OCI-LY7 (cell line): ENCODE measurements at regions not wholly inside any gene's neighbourhood (a gene's known extent, or its start where the extent isn't known, plus 50 kb on each side); places are given as distances from the start of the nearest gene placed in this dataset.

Source experiments
- BruUV-seq: library from RNA; stranded (reverse); fragments of 400-500 nt; replicated peaks from 2 replicates; lab custom pipeline; 2021; lab: Mats Ljungman, UMichigan
- CTCF ChIA-PET: fragments of 300-600 bp; sonication (Branson Sonifier 250); formaldehyde crosslinking; loops from one replicate; lab custom pipeline; 2022; ENCODE audit warnings: antibody characterized with exemption; ENCODE audit not compliant: unreplicated experiment; lab: Charles Lee
- POLR2A ChIA-PET: fragments of 300-600 bp; sonication (Branson Sonifier 250); formaldehyde crosslinking; loops from one replicate; lab custom pipeline; 2022; ENCODE audit warnings: antibody characterized with exemption; lab: Charles Lee
- DNase-seq: peaks from one replicate; pipeline ENCODE4 v3.0.0-alpha.2; 2015; ENCODE audit warnings: low spot score
- H2AFZ ChIP-seq: fragments of 200-600 bp; sonication (generic), shearing (Covaris generic); 2 replicates; pipeline ENCODE4 v1.6.1; 2014; ENCODE audit warnings: mild to moderate bottlenecking, antibody characterized with exemption, low read length, moderate library complexity
- H3K27ac ChIP-seq: fragments of 200-600 bp; sonication (generic); 2 replicates; pipeline ENCODE4 v1.5.1; 2014; ENCODE audit warnings: mixed run types, low read depth, mild to moderate bottlenecking, moderate library complexity, low read length, inconsistent platforms; ENCODE audit not compliant: poor library complexity, severe bottlenecking
- H3K36me3 ChIP-seq: fragments of 200-600 bp; sonication (generic); 2 replicates; pipeline ENCODE4 v1.6.1; 2014; ENCODE audit warnings: mild to moderate bottlenecking, antibody characterized with exemption, low read length, moderate library complexity, mixed read lengths; ENCODE audit not compliant: insufficient read depth
- H3K4me1 ChIP-seq: fragments of 200-600 bp; sonication (generic); 2 replicates; pipeline ENCODE4 v1.5.1; 2014; ENCODE audit warnings: mild to moderate bottlenecking, low read length; ENCODE audit not compliant: insufficient read depth, poor library complexity, severe bottlenecking
- H3K4me2 ChIP-seq: fragments of 200-600 bp; sonication (generic); 2 replicates; pipeline ENCODE4 v1.6.1; 2014; ENCODE audit warnings: mild to moderate bottlenecking, low read length
- H3K4me3 ChIP-seq: fragments of 200-600 bp; sonication (generic); 2 replicates; pipeline ENCODE4 v1.5.1; 2014; ENCODE audit warnings: mild to moderate bottlenecking, low read depth, low read length; ENCODE audit not compliant: poor library complexity, severe bottlenecking
- H3K79me2 ChIP-seq: fragments of 200-600 bp; sonication (generic); 2 replicates; pipeline ENCODE4 v1.6.1; 2016; ENCODE audit warnings: low read depth, mild to moderate bottlenecking, low read length, moderate library complexity, mixed read lengths; ENCODE audit not compliant: insufficient read depth
- H3K9me2 ChIP-seq: fragments of 200-600 bp; sonication (generic); 2 replicates; pipeline ENCODE4 v1.6.1; 2016; ENCODE audit warnings: mild to moderate bottlenecking, low read length, mixed read lengths; ENCODE audit not compliant: insufficient read depth
- H3K9me3 ChIP-seq: fragments of 200-600 bp; sonication (generic); 2 replicates; pipeline ENCODE4 v1.6.1; 2014; ENCODE audit warnings: mild to moderate bottlenecking, mixed run types, low read length, mixed read lengths
- H4K20me1 ChIP-seq: fragments of 200-600 bp; sonication (generic); 2 replicates; pipeline ENCODE4 v1.6.1; 2014; ENCODE audit warnings: mild to moderate bottlenecking, antibody characterized with exemption, low read length, moderate library complexity, mixed read lengths; ENCODE audit not compliant: insufficient read depth
- EZH2phosphoT487 ChIP-seq: fragments of 200-600 bp; sonication (generic); IDR thresholded peaks from 2 replicates; pipeline ENCODE4 v1.6.1; 2018; ENCODE audit warnings: low read depth, borderline replicate concordance, mild to moderate bottlenecking, mixed run types, antibody characterized with exemption, low read length, moderate library complexity, mixed read lengths
- intact Hi-C: fragments of 100-400 bp; cut with micrococcal nuclease; formaldehyde crosslinking; loops from one replicate; pipeline ENCODE4 v1.10.0; 2022; ENCODE audit not compliant: unreplicated experiment
- TF ChIP-seq, protein P1 (sequence below): fragments of 200-600 bp; sonication (generic); conservative IDR thresholded peaks from 2 replicates; pipeline ENCODE4 v1.5.1; 2014; ENCODE audit warnings: mild to moderate bottlenecking, antibody characterized with exemption, low read length, moderate library complexity, mixed read lengths

DNA sequence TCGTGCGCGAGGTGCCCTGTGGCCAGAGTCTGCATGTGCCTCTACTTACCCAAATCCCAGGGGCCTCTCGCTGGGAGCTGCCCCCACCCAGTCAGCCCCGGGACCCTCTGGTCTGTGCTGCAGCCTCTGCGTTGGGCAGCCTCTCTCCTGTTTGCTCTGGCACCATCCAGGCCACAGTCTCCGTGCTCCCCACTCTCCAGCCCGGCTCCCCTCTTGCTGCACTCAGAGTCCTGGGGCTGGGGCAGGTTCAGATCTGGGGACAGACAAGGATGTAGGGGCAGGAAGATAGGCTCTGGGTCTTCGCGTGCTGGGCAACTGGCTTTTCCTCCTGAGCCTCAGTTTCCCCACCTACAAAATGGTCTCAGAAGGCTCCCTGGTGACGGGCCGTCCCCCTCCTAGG, 70.8 kb upstream of the GATA5 start:
- POLR2A ChIA-PET, result no interaction called here
- Histone ChIP-seq H3K4me3 (no peak overlapping the region), H3K27ac (no peak overlapping the region), H3K36me3 (no peaks in the 10 kb centered on the region), H3K9me2 (no peaks in the 10 kb centered on the region), H2AFZ (no peak overlapping the region), H3K4me2 (no peak overlapping the region), H3K79me2 (no peaks in the 10 kb centered on the region), H3K9me3 (no peaks in the 10 kb centered on the region), H3K4me1 (no peaks in the 10 kb centered on the region), H4K20me1 (no peaks in the 10 kb centered on the region)
- DNase-seq, result no peak
- no TSS peak for BruUV-seq
- intact Hi-C loops, result no loop called here
- CTCF ChIA-PET, result no interaction called here
- TF ChIP-seq, protein P1, sequence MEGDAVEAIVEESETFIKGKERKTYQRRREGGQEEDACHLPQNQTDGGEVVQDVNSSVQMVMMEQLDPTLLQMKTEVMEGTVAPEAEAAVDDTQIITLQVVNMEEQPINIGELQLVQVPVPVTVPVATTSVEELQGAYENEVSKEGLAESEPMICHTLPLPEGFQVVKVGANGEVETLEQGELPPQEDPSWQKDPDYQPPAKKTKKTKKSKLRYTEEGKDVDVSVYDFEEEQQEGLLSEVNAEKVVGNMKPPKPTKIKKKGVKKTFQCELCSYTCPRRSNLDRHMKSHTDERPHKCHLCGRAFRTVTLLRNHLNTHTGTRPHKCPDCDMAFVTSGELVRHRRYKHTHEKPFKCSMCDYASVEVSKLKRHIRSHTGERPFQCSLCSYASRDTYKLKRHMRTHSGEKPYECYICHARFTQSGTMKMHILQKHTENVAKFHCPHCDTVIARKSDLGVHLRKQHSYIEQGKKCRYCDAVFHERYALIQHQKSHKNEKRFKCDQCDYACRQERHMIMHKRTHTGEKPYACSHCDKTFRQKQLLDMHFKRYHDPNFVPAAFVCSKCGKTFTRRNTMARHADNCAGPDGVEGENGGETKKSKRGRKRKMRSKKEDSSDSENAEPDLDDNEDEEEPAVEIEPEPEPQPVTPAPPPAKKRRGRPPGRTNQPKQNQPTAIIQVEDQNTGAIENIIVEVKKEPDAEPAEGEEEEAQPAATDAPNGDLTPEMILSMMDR, result no peak
- TF ChIP-seq EZH2phosphoT487, result no peak

DNA sequence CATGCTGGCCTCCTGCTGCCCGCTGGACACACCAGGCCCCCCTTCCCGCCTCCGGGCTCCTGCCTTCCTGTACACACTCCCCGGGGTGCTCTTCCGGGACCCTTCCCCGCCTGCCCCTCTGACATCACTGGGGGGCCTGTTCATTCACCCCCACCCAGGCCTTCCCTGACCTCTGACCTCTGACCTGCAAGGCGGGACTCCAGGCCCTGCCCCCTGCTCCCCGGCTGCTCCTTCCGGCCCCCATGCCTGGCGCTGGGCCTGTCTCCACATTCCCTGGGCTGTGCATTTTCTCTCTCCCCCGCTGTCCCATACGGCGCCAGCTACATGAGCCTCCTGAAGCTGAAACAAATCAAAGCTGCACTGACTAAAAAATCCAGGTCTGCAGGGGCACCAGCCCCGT, 71.6 kb upstream of the GATA5 start:
- no peaks in the 10 kb centered on the region for H3K36me3 ChIP-seq
- no peak for TF ChIP-seq EZH2phosphoT487
- TF ChIP-seq, protein P1, result no peak
- ChIA-PET POLR2A (no interaction called here), CTCF (no interaction called here)
- no peak overlapping the region for H3K4me3 ChIP-seq
- no peak for DNase-seq
- H3K4me1 ChIP-seq, result no peaks in the 10 kb centered on the region
- no peak overlapping the region for H3K4me2 ChIP-seq
- no peak overlapping the region for H2AFZ ChIP-seq
- no peaks in the 10 kb centered on the region for H3K9me3 ChIP-seq
- H3K27ac ChIP-seq, result no peak overlapping the region
- intact Hi-C loops, result no loop called here
- BruUV-seq, result no TSS peak
- no peaks in the 10 kb centered on the region for H3K79me2 ChIP-seq
- H4K20me1 ChIP-seq, result no peaks in the 10 kb centered on the region
- H3K9me2 ChIP-seq, result no peaks in the 10 kb centered on the region

DNA sequence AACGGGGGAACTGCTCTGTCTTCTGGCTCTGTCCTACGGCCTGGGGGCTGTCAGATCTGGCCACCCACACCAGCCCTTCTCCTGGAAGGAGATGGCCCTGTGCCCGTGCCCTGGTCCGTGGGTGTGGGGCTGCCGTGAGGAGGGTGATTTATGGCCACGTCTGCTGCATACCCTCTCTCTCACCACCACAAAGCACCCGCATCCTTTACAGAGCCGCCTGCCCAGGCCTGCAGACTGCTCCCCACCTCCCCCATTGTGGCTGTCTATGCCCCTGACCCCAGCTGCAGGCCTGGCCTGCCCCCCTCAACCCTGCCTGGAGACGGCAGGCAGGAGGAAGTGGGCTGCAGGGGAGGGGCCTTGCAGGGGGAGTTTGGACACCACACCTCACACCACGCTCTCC, 72.7 kb upstream of the GATA5 start:
- no peak overlapping the region for H2AFZ ChIP-seq
- no peaks in the 10 kb centered on the region for H3K36me3 ChIP-seq
- no peaks in the 10 kb centered on the region for H4K20me1 ChIP-seq
- no peaks in the 10 kb centered on the region for H3K4me1 ChIP-seq
- intact Hi-C loops, result no loop called here
- H3K79me2 ChIP-seq, result no peaks in the 10 kb centered on the region
- no peak overlapping the region for H3K27ac ChIP-seq
- H3K9me3 ChIP-seq, result no peaks in the 10 kb centered on the region
- TF ChIP-seq, protein P1, result no peak
- no peak for TF ChIP-seq EZH2phosphoT487
- no TSS peak for BruUV-seq
- POLR2A ChIA-PET, result no interaction called here
- H3K4me3 ChIP-seq, result no peak overlapping the region
- CTCF ChIA-PET, result no interaction called here
- H3K9me2 ChIP-seq, result no peaks in the 10 kb centered on the region
- H3K4me2 ChIP-seq, result no peak overlapping the region
- no peak for DNase-seq
